ENCODE measurements at regions not wholly inside any gene's neighbourhood (a gene's known extent, or its start where the extent isn't known, plus 50 kb on each side); places are given as distances from the start of the nearest gene placed in this dataset.

- no peak for TF ChIP-seq EP300 (IDR thresholded peaks at IDR 0.05)
- TF ChIP-seq POLR2AphosphoS5 (IDR thresholded peaks at IDR 0.05): no peak
- TF ChIP-seq, protein P1, sequence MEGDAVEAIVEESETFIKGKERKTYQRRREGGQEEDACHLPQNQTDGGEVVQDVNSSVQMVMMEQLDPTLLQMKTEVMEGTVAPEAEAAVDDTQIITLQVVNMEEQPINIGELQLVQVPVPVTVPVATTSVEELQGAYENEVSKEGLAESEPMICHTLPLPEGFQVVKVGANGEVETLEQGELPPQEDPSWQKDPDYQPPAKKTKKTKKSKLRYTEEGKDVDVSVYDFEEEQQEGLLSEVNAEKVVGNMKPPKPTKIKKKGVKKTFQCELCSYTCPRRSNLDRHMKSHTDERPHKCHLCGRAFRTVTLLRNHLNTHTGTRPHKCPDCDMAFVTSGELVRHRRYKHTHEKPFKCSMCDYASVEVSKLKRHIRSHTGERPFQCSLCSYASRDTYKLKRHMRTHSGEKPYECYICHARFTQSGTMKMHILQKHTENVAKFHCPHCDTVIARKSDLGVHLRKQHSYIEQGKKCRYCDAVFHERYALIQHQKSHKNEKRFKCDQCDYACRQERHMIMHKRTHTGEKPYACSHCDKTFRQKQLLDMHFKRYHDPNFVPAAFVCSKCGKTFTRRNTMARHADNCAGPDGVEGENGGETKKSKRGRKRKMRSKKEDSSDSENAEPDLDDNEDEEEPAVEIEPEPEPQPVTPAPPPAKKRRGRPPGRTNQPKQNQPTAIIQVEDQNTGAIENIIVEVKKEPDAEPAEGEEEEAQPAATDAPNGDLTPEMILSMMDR (IDR thresholded peaks at IDR 0.05): no peak
- TF ChIP-seq POLR2A (IDR thresholded peaks at IDR 0.05): no peak
Observed at GRCh38 chr9:89821081-89821480, 216.3 kb downstream of the GADD45G start.

Data from gastroesophageal sphincter (tissue), 3 donors.